Sigmoid colon (tissue), 6 donors: ENCODE measurements at regions not wholly inside any gene's neighbourhood (a gene's known extent, or its start where the extent isn't known, plus 50 kb on each side); places are given as distances from the start of the nearest gene placed in this dataset.

Experiments
- DNase-seq: peaks from one replicate; pipeline ENCODE4 v3.0.0-alpha.2; 2019
- H3K27ac ChIP-seq, 4 donors: fragments of 200-600 bp; sonication (generic); one replicate each; pipeline ENCODE4 v1.5.1; 2016 to 2019; ENCODE audit warnings: mild to moderate bottlenecking in 1 of 4
- H3K27me3 ChIP-seq, 3 donors: fragments of 200-600 bp; sonication (generic); one replicate each; pipeline ENCODE4 v1.5.1; 2019; ENCODE audit warnings: mild to moderate bottlenecking in 1 of 3
- H3K36me3 ChIP-seq, 4 donors: fragments of 200-600 bp; sonication (generic); one replicate each; pipeline ENCODE4 v1.5.1; 2016 to 2019
- H3K4me1 ChIP-seq, 4 donors: fragments of 200-600 bp; sonication (generic); one replicate each; pipeline ENCODE4 v1.5.1; 2017 to 2019
- H3K4me3 ChIP-seq, 4 donors: fragments of 200-600 bp; sonication (generic); one replicate each; pipeline ENCODE4 v1.5.1; 2017 to 2019; ENCODE audit warnings: mild to moderate bottlenecking in 2 of 4, moderate library complexity in 1 of 4
- H3K9me3 ChIP-seq, 4 donors: fragments of 200-600 bp in 3 of 4; sonication (generic) in 3 of 4; one replicate each; pipeline versions ENCODE4 v1.5.1 to v1.6.1; 2013 to 2019
- CTCF ChIP-seq, 4 experiments: fragments of 450-650 bp in 3 of 4; fragments of 200-600 bp in 1 of 4; IDR thresholded peaks; one replicate each; pipeline ENCODE4 v1.5.1; 2016 to 2019; ENCODE audit warnings: antibody characterized with exemption in 4 of 4, mild to moderate bottlenecking in 3 of 4, moderate library complexity in 2 of 4
- EP300 ChIP-seq, 4 donors: sonication (generic); formaldehyde crosslinking; IDR thresholded peaks; one replicate each; pipeline ENCODE4 v1.6.1; 2017; ENCODE audit warnings: antibody characterized with exemption in 4 of 4
- POLR2A ChIP-seq, 2 donors: fragments of 450-650 bp; IDR thresholded peaks; one replicate each; pipeline ENCODE4 v1.6.1; 2016; ENCODE audit warnings: antibody characterized with exemption in 2 of 2, mild to moderate bottlenecking in 2 of 2, moderate library complexity in 2 of 2
- POLR2AphosphoS5 ChIP-seq, 4 donors: sonication (generic); formaldehyde crosslinking; IDR thresholded peaks; one replicate each; pipeline ENCODE4 v1.6.1; 2017; ENCODE audit warnings: antibody characterized with exemption in 4 of 4
- WGBS, 2 donors: extraction: QIAGEN DNeasy Blood & Tissue Kit; methylation state at CpG; one replicate each; pipeline ENCODE4 v1.1.7; 2013; 5-methylcytosine and 5-hydroxymethylcytosine counted together
- intact Hi-C: fragments of 100-400 bp; cut with DNase I; formaldehyde crosslinking; loops from one replicate; pipeline ENCODE4 v1.15.1; 2023
- donor health status: healthy with polysubstance abuse.
- donor health status: healthy.

- no peak for DNase-seq
- H3K4me1 ChIP-seq: no peaks in the 10 kb centered on the region
- H3K36me3 ChIP-seq: no peaks in the 10 kb centered on the region
- no peak overlapping the region for H3K4me3 ChIP-seq
- H3K27ac ChIP-seq: no peak overlapping the region
- H3K27me3 ChIP-seq: peaks cover 0 to 4% (median 0%) of the 10 kb centered on the region in 3 donors
- peaks cover 0 to 5% (median 0%) of the 10 kb centered on the region in 4 donors for H3K9me3 ChIP-seq
- TF ChIP-seq CTCF (IDR thresholded peaks at IDR 0.05) (no peak), POLR2A (IDR thresholded peaks at IDR 0.05) (no peak), POLR2AphosphoS5 (IDR thresholded peaks at IDR 0.05) (no peak), EP300 (IDR thresholded peaks at IDR 0.05) (no peak)
- WGBS, 2 donors: 51 to 66% methylated on average over 25 of the region's 25 CpGs
- intact Hi-C loops: no loop called here
These were observed 289.7 kb downstream of the SHOX start for GRCh38 chrX:920234-920799.

- H3K4me1 ChIP-seq: no peaks in the 10 kb centered on the region
- DNase-seq: no peak
- no peak overlapping the region for H3K27ac ChIP-seq
- intact Hi-C loops: no loop called here
- H3K9me3 ChIP-seq: no peaks in the 10 kb centered on the region
- no peaks in the 10 kb centered on the region for H3K36me3 ChIP-seq
- WGBS, 2 donors: 77 to 80% methylated on average over 9 of the region's 9 CpGs
- peaks cover 0 to 4% (median 0%) of the 10 kb centered on the region in 3 donors for H3K27me3 ChIP-seq
- no peak for TF ChIP-seq EP300 (IDR thresholded peaks at IDR 0.05)
- TF ChIP-seq CTCF (IDR thresholded peaks at IDR 0.05): no peak
- no peak overlapping the region for H3K4me3 ChIP-seq
These were observed 285.6 kb downstream of the SHOX start for GRCh38 chrX:916230-916599.

- H3K9me3 ChIP-seq: no peaks in the 10 kb centered on the region
- H3K4me1 ChIP-seq: no peaks in the 10 kb centered on the region
- no peak for DNase-seq
- 65 to 73% methylated on average over 15 of the region's 15 CpGs for WGBS, 2 donors
- no peak overlapping the region for H3K4me3 ChIP-seq
- TF ChIP-seq EP300 (IDR thresholded peaks at IDR 0.05): no peak
- TF ChIP-seq POLR2AphosphoS5 (IDR thresholded peaks at IDR 0.05): no peak
- no peak for TF ChIP-seq CTCF (IDR thresholded peaks at IDR 0.05)
- no peak for TF ChIP-seq POLR2A (IDR thresholded peaks at IDR 0.05)
- intact Hi-C loops: no loop called here
- no peak overlapping the region for H3K27ac ChIP-seq
- H3K36me3 ChIP-seq: no peaks in the 10 kb centered on the region
- H3K27me3 ChIP-seq: peaks cover 0 to under 1% (median 0%) of the 10 kb centered on the region in 3 donors
These were observed 285.0 kb downstream of the SHOX start for GRCh38 chrX:915427-916229.

- H3K27ac ChIP-seq: no peak overlapping the region
- H3K27me3 ChIP-seq: no peaks in the 10 kb centered on the region
- H3K9me3 ChIP-seq: no peaks in the 10 kb centered on the region
- no peaks in the 10 kb centered on the region for H3K36me3 ChIP-seq
- no peaks in the 10 kb centered on the region for H3K4me1 ChIP-seq
- TF ChIP-seq POLR2A (IDR thresholded peaks at IDR 0.05) (no peak), CTCF (IDR thresholded peaks at IDR 0.05) (no peak), EP300 (IDR thresholded peaks at IDR 0.05) (no peak), POLR2AphosphoS5 (IDR thresholded peaks at IDR 0.05) (no peak)
- no peak for DNase-seq
- H3K4me3 ChIP-seq: no peak overlapping the region
- intact Hi-C loops: no loop called here
These were observed 283.6 kb downstream of the SHOX start for GRCh38 chrX:914206-914605.
